Esophagus (tissue), 2 donors: ENCODE measurements at regions not wholly inside any gene's neighbourhood (a gene's known extent, or its start where the extent isn't known, plus 50 kb on each side); places are given as distances from the start of the nearest gene placed in this dataset.

Source experiments
- H3K27ac ChIP-seq, 2 donors: one replicate each; pipeline ENCODE4 v1.5.1; 2013; ENCODE audit warnings: low read depth in 2 of 2, mild to moderate bottlenecking in 2 of 2, inconsistent platforms in 1 of 2, low read length in 1 of 2, moderate library complexity in 1 of 2
- H3K27me3 ChIP-seq, 2 donors: one replicate each; pipeline ENCODE4 v1.6.1; 2013; ENCODE audit warnings: low read length in 2 of 2, control low read depth in 1 of 2, mild to moderate bottlenecking in 1 of 2; ENCODE audit not compliant: insufficient read depth in 2 of 2, control insufficient read depth in 1 of 2
- H3K36me3 ChIP-seq, 2 donors: one replicate each; pipeline ENCODE4 v1.6.1; 2013; ENCODE audit warnings: low read length in 1 of 2; ENCODE audit not compliant: control insufficient read depth in 2 of 2, insufficient read depth in 2 of 2
- H3K4me1 ChIP-seq, 2 donors: one replicate each; pipeline ENCODE4 v1.6.1; 2013; ENCODE audit warnings: low read length in 1 of 2; ENCODE audit not compliant: control insufficient read depth in 2 of 2, insufficient read depth in 2 of 2
- H3K4me3 ChIP-seq, 2 donors: one replicate each; pipeline ENCODE4 v1.5.1; 2013; ENCODE audit warnings: low read length in 2 of 2, mild to moderate bottlenecking in 2 of 2, low read depth in 1 of 2, moderate library complexity in 1 of 2
- H3K9me3 ChIP-seq, 2 donors: one replicate each; pipeline ENCODE4 v1.6.1; 2013; ENCODE audit warnings: mild to moderate bottlenecking in 2 of 2, low read depth in 1 of 2, low read length in 1 of 2, moderate library complexity in 1 of 2; ENCODE audit not compliant: control insufficient read depth in 2 of 2, insufficient read depth in 1 of 2
- WGBS, 2 donors: extraction: QIAGEN DNeasy Blood & Tissue Kit; methylation state at CpG; one replicate each; pipeline ENCODE4 v1.1.7; 2013; 5-methylcytosine and 5-hydroxymethylcytosine counted together
- donor health status: healthy with polysubstance abuse.
- donor health status: Bipolar disorder and iron deficiency.

DNA sequence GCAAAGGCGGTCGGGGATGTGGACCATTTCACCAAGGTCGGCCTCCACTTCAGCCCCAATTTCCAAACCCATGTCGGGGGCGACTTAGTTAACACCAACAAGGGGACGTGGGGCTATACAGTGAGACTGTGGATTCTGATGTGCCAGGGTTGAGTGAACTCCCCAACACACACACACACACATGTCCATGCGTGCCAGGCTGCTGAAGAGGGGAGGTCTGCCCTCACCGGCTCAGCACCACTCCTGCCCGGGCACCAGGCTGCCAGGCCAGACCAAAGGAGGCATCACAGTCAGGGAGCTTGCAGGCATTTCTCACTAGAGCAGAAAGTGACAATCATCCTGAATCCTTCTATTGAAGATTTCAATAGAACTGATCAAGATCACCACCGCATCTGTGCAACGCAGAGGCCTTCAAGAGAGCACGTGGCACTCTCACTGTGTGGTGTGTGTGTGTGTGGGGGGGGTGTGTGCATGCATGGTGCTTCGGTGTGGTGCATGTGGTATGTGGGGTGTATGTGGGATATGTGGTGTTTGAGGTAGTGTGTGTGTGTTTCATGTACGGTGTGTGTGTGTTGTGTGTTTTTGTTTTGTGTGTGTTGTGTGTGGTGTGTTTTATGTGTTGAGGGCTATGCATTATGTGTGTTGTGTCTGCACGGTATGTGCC, 403.5 kb upstream of the RNF32 start:
- H3K4me1 ChIP-seq, result peaks cover 0 to 2% of the 10 kb centered on the region in 2 donors
- no peaks in the 10 kb centered on the region for H3K27me3 ChIP-seq

DNA sequence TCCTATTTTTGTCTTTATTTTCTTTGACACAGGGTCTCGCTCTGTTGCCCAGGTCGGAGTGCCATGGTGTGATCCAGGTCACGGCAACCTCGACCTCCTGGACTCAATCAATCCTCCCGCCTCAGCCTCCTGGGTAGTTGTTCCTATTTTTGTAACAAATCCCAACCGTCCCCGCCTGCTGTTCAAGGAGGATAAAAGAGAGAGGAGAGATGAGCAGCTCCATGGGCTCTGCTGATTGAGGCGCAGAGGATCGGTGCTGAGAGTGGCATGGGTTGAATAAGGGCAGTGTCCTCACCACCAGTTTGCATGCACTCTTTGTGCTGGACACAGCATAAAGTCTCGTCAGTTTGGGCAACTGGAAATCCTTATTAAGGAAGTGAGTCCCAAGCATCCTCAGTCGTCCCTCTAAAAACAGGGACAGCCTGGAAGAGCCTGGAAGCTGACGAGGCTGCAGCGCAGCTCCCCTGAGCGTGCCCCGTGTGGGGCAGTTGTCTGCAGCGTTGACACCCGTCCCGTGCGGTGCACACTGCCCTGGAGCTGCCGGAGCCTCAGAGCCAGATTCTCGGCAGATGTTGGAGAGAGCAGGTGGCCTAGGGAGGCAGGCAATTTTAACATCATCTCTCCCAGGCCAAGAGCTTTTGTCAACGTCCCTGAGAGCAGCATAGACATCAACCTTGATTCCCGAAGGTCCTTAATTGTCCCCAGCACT, 404.2 kb upstream of the RNF32 start:
- H3K27ac ChIP-seq, result no peak overlapping the region
- H3K27me3 ChIP-seq, result no peaks in the 10 kb centered on the region
- no peaks in the 10 kb centered on the region for H3K9me3 ChIP-seq
- peaks cover 0 to 2% of the 10 kb centered on the region in 2 donors for H3K4me1 ChIP-seq
- 80 to 84% methylated on average over 23 of the region's 23 CpGs for WGBS, 2 donors
- no peak overlapping the region for H3K4me3 ChIP-seq
- no peaks in the 10 kb centered on the region for H3K36me3 ChIP-seq

More for the DNA sequence above, 403.5 kb upstream of the RNF32 start:
- Histone ChIP-seq H3K36me3 (no peaks in the 10 kb centered on the region), H3K9me3 (no peaks in the 10 kb centered on the region), H3K4me3 (no peak overlapping the region), H3K27ac (no peak overlapping the region)
- 91 to 93% methylated on average over 15 of the region's 15 CpGs for WGBS, 2 donors

GRCh38 chr7:156234666-156235494, 405.7 kb upstream of the RNF32 start:
- H3K36me3 ChIP-seq, result no peaks in the 10 kb centered on the region
- WGBS, 2 donors, result 85 to 86% methylated on average over 10 of the region's 10 CpGs
- no peaks in the 10 kb centered on the region for H3K27me3 ChIP-seq
- peaks cover 0 to 2% of the 10 kb centered on the region in 2 donors for H3K4me1 ChIP-seq
- H3K9me3 ChIP-seq, result no peaks in the 10 kb centered on the region
- H3K27ac ChIP-seq, result no peak overlapping the region
- H3K4me3 ChIP-seq, result no peak overlapping the region

GRCh38 chr7:156234192-156234591, 406.4 kb upstream of the RNF32 start:
- H3K4me3 ChIP-seq, result no peak overlapping the region
- H3K9me3 ChIP-seq, result no peaks in the 10 kb centered on the region
- H3K27ac ChIP-seq, result no peak overlapping the region
- H3K27me3 ChIP-seq, result no peaks in the 10 kb centered on the region
- H3K36me3 ChIP-seq, result no peaks in the 10 kb centered on the region
- H3K4me1 ChIP-seq, result peaks cover 0 to 2% of the 10 kb centered on the region in 2 donors
- 94 to 96% methylated on average over 5 of the region's 5 CpGs for whole genome bisulfite sequencing, 2 donors

DNA sequence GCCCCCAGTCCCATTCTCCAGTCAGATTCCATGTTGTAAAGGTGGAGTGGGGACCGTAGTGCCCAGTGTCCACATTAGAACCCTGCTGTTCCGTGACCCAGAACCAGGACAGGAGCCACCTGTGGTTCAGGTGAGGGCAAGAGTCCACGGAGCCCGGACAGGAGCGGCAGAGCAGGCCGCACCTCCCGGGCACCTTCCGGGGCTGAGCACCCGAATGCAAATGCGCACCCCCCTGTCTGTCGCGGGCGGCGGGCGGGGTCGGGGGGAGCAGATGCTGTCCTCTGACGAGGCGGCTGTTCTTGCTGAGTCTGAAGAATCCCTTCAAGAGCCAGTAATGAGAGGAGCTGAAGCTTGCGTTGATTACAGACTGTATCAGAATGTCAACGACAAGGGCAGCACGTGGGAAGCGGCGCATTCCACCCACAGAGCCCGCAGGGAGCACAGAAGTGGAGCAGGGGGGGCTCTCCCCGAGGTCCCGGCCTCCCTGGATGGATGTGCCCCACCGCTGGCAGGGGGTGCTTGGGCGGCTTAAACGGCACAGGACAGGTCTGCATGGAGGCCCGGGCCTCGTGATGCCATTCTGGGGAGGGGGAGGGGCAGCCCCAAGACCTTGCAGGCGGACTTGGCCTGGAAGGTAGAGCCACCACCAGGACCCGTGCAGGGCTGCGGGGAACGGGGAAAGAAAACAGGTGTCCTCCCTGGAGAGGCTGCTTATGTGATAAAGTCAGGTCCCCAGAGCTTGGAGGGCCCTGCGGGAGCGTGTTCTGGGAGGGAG, 407.5 kb upstream of the RNF32 start:
- Histone ChIP-seq H3K4me3 (no peak overlapping the region), H3K27ac (no peak overlapping the region), H3K36me3 (no peaks in the 10 kb centered on the region), H3K9me3 (peaks cover 0 to 2% of the 10 kb centered on the region in 2 donors), H3K27me3 (no peaks in the 10 kb centered on the region), H3K4me1 (peaks cover 0 to 2% of the 10 kb centered on the region in 2 donors)
- WGBS, 2 donors, result 91% methylated on average over 37 of the region's 37 CpGs

GRCh38 chr7:156230576-156230975, 410.0 kb upstream of the RNF32 start:
- Histone ChIP-seq H3K27me3 (no peaks in the 10 kb centered on the region), H3K36me3 (no peaks in the 10 kb centered on the region), H3K4me3 (no peak overlapping the region), H3K9me3 (peaks cover 0 to 2% of the 10 kb centered on the region in 2 donors), H3K4me1 (no peaks in the 10 kb centered on the region), H3K27ac (no peak overlapping the region)
- 91 to 92% methylated on average over 12 of the region's 12 CpGs for WGBS, 2 donors

- Histone ChIP-seq H3K4me3 (no peak overlapping the region), H3K27me3 (no peaks in the 10 kb centered on the region), H3K36me3 (no peaks in the 10 kb centered on the region), H3K27ac (no peak overlapping the region), H3K4me1 (no peaks in the 10 kb centered on the region), H3K9me3 (peaks cover 0 to 7% of the 10 kb centered on the region in 2 donors)
- WGBS, 2 donors, result 90 to 91% methylated on average over 1 of the region's 1 CpG
Measured at GRCh38 chr7:156224833-156225225, 412.6 kb upstream of the SHH start.

- no peak overlapping the region for H3K27ac ChIP-seq
- H3K4me3 ChIP-seq, result no peak overlapping the region
- WGBS, 2 donors, result 45 to 54% methylated on average over 10 of the region's 10 CpGs
- no peaks in the 10 kb centered on the region for H3K27me3 ChIP-seq
- peaks cover 0 to 7% of the 10 kb centered on the region in 2 donors for H3K9me3 ChIP-seq
- H3K36me3 ChIP-seq, result no peaks in the 10 kb centered on the region
- no peaks in the 10 kb centered on the region for H3K4me1 ChIP-seq
Measured at GRCh38 chr7:156223935-156224832, 411.9 kb upstream of the SHH start.
